ENCODE measurements at regions not wholly inside any gene's neighbourhood (a gene's known extent, or its start where the extent isn't known, plus 50 kb on each side); places are given as distances from the start of the nearest gene placed in this dataset.

DNA sequence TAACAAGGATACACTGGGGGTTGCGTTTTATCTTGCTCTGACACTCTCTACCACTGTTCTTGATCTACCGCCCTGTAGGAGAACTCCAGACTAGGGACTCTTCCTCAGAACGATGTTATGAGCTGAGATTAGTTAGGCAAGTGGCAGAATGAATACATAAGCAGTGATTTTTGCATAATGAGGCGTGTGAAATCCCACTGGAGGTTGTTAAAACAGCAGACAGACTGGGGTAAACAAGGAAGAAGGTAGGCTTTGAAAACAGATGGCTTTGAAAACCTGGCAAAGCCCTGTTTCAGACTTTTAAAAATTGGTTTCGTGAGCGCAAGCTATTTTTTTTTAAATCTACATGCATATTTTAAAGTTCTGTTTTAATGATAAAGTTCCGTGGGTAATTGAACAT, 785.2 kb downstream of the TYW1 start:
- DNase-seq (ENCODE audit: extremely low read depth, low read depth): no peak
- TF ChIP-seq, protein P1, sequence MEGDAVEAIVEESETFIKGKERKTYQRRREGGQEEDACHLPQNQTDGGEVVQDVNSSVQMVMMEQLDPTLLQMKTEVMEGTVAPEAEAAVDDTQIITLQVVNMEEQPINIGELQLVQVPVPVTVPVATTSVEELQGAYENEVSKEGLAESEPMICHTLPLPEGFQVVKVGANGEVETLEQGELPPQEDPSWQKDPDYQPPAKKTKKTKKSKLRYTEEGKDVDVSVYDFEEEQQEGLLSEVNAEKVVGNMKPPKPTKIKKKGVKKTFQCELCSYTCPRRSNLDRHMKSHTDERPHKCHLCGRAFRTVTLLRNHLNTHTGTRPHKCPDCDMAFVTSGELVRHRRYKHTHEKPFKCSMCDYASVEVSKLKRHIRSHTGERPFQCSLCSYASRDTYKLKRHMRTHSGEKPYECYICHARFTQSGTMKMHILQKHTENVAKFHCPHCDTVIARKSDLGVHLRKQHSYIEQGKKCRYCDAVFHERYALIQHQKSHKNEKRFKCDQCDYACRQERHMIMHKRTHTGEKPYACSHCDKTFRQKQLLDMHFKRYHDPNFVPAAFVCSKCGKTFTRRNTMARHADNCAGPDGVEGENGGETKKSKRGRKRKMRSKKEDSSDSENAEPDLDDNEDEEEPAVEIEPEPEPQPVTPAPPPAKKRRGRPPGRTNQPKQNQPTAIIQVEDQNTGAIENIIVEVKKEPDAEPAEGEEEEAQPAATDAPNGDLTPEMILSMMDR (IDR thresholded peaks at IDR 0.05; ENCODE audit: low read depth, low read length): no peak

DNA sequence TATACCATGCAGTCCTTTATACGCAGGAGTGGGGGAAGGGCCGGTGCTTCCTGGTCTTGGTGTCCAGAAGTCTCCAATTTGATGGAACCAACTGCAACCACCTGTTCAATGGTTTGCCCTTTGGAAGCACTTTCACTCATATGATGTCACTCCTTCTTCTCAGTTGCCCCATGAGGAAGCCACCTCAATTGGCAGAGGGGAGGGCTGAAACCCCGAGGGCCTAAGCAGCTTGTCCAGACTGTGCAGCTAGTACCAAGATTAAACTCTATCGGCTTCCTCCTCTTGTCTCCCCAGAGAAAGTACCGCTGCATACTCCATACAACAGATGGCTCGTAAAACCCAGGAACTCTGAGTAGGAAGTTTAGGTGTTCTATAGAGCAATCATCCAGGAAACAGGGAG, 789.4 kb downstream of the TYW1 start:
- TF ChIP-seq, protein P1 (IDR thresholded peaks at IDR 0.05; ENCODE audit: low read depth, low read length): no peak
- DNase-seq (ENCODE audit: extremely low read depth, low read depth): no peak

DNA sequence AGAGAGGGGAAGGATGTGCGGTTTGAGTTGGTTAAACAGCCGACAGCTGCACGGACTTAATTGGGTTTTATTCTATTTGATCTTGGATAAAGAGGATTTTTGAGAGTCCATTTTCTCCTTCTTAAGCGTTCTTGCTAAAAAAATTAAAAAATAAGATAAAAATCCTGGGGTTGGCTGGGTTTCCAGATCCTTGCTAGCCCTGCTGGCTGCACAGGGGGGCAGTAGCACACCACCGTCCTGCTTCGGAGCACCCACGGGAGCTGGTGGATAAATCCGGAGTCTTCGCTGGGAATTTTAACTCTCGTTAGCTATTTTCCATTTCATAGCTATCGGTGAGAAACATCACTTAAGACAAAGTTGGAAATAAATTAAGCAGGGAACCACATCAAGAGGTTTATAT, 792.0 kb downstream of the TYW1 start:
- TF ChIP-seq, protein P1 (IDR thresholded peaks at IDR 0.05; ENCODE audit: low read depth, low read length): peak; percentile 39
- no peak for DNase-seq (ENCODE audit: extremely low read depth, low read depth)

DNA sequence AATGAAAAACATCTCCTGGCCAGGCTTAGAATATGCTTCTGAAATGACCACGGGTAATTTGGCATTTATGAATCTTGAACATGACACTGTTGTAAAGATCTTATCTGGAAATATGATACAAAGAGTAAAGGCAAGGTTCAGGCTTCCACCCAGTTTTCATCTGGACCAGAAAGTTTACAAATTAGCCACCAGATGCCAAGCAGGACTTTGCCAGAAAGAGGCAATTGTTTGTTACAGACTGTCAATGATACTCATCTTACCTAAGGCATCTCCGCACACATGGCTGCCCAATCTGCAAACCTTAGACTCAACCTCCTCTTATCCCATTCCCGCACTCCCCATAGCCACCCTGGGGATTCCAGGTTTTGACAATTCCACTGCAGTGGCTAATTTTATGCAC, 795.3 kb downstream of the TYW1 start:
- DNase-seq (ENCODE audit: extremely low read depth, low read depth): no peak
- TF ChIP-seq, protein P1 (IDR thresholded peaks at IDR 0.05; ENCODE audit: low read depth, low read length): no peak

DNA sequence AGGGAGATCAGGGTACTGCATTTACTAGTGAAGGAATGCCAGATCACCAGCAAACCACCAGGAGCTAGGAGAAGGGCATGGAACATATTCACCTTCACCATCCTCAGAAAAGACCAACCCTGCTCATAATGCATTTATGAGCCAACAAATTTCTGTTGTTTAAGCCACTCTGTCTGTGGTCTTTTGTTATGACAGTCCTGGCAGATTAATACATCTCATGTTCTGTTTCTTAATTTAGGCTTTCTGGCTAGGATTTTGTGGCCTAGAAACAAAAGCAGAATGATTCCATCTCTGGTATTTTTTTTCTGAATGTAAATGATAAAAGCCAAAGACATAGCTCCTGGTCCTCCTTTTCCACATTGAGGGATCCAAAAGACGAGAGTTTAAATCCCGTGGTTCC, 797.9 kb downstream of the TYW1 start:
- TF ChIP-seq, protein P1 (IDR thresholded peaks at IDR 0.05; ENCODE audit: low read depth, low read length): no peak

DNA sequence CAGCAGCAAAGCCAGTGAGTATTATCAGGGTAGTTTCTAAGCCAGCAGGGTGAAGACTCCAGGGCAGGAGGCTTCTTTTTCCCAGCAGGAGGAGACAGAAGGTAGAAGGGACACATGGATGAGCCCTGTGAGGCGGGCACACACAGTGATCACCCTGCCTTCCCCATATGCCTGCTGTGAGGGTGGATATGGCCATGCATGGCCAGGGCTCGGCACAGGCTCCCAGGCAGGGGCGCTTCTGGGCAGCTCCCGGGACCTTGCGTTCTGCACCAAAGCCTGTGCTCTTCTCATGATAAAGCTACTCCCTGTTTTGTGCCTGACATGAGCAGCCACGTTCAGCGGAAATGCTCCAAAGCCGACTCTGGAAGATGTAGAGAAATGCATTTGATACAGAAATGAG, 807.2 kb downstream of the TYW1 start:
- DNase-seq (ENCODE audit: extremely low read depth, low read depth): no peak
- TF ChIP-seq, protein P1 (IDR thresholded peaks at IDR 0.05; ENCODE audit: low read depth, low read length): no peak

More for the DNA sequence above, 797.9 kb downstream of the TYW1 start:
- DNase-seq (ENCODE audit: extremely low read depth, low read depth): no peak

DNA sequence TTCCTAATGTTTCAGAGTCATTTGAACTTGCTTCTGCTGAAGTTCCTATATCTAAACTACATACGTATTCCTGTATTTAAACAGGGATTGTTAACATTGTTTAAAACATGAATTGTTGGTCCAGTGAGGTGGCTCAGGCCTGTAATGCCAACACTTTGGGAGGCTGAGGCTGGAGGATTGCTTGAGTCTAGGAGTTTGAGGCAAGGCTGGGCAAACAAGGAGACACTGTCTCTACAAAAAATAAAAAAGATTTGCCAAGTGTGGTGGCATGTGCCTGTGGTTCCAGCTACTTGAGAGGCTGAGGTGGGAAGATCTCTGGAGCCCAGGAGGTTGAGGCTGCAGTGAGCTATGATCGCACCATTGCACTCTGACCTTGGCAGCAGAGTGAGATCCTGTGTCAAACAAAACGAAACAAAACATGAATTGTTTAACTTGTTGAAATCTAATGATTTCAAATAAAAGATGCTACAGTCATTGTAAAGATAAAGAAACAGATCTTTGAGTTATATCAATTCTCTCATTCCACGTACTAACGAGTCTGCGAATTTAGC, 809.4 kb downstream of the TYW1 start:
- TF ChIP-seq, protein P1 (IDR thresholded peaks at IDR 0.05; ENCODE audit: low read depth, low read length): no peak
- no peak for DNase-seq (ENCODE audit: extremely low read depth, low read depth)

Data from AG09319 (cell line).